DND-41 (cell line): ENCODE measurements at regions not wholly inside any gene's neighbourhood (a gene's known extent, or its start where the extent isn't known, plus 50 kb on each side); places are given as distances from the start of the nearest gene placed in this dataset.

Source experiments
- CTCF ChIP-seq: IDR thresholded peaks from 2 replicates; pipeline ENCODE4 v1.5.1; 2012; ENCODE audit warnings: borderline replicate concordance, low read length, moderate library complexity, mild to moderate bottlenecking; ENCODE audit not compliant: poor library complexity, severe bottlenecking; ENCODE audit errors: extremely low read depth
- EZH2 ChIP-seq: IDR thresholded peaks from 3 replicates; pipeline ENCODE4 v1.6.1; 2012; ENCODE audit warnings: borderline replicate concordance, low read depth, mild to moderate bottlenecking, moderate library complexity, low read length, inconsistent platforms; ENCODE audit not compliant: severe bottlenecking

- TF ChIP-seq CTCF (no peak), EZH2 (no peak)
These were observed 123.4 kb upstream of the MEF2A start for GRCh38 chr15:99442252-99442897.
